ENCODE measurements at regions not wholly inside any gene's neighbourhood (a gene's known extent, or its start where the extent isn't known, plus 50 kb on each side); places are given as distances from the start of the nearest gene placed in this dataset.

GRCh38 chr14:26993556-26993955 is 395.7 kb upstream of the NOVA1 start:
- H3K4me3 ChIP-seq (ENCODE audit: insufficient read depth, low read depth, low read length), result no peak overlapping the region
- intact Hi-C loops (cut with micrococcal nuclease), result no loop called here
- no peak overlapping the region for H3K27ac ChIP-seq (ENCODE audit: insufficient read depth, low read length)
- ChIA-PET CTCF (no interaction called here), POLR2A (ENCODE audit: unreplicated experiment) (no interaction called here)
- TF ChIP-seq FOS (IDR thresholded peaks at IDR 0.05; ENCODE audit: low read depth, low read length) (no peak), MXI1 (IDR thresholded peaks at IDR 0.05; ENCODE audit: borderline replicate concordance, low read depth, low read length) (no peak), ELK1 (IDR thresholded peaks at IDR 0.05; ENCODE audit: borderline replicate concordance, low read depth, low read length) (no peak), CHD1 (IDR thresholded peaks at IDR 0.05; ENCODE audit: low read depth, low read length) (no peak), SMC3 (IDR thresholded peaks at IDR 0.05; ENCODE audit: low read depth, low read length) (no peak), RFX5 (IDR thresholded peaks at IDR 0.05; ENCODE audit: low read depth, low read length) (no peak), BHLHE40 (IDR thresholded peaks at IDR 0.05; ENCODE audit: low read depth, low read length) (no peak), MAFK (IDR thresholded peaks at IDR 0.05; ENCODE audit: low read depth, low read length) (no peak), POLR2A (IDR thresholded peaks at IDR 0.05; ENCODE audit: low read depth, low read length) (no peak), MAZ (IDR thresholded peaks at IDR 0.05; ENCODE audit: borderline replicate concordance, low read depth, low read length) (no peak)
- TF ChIP-seq, protein P1, sequence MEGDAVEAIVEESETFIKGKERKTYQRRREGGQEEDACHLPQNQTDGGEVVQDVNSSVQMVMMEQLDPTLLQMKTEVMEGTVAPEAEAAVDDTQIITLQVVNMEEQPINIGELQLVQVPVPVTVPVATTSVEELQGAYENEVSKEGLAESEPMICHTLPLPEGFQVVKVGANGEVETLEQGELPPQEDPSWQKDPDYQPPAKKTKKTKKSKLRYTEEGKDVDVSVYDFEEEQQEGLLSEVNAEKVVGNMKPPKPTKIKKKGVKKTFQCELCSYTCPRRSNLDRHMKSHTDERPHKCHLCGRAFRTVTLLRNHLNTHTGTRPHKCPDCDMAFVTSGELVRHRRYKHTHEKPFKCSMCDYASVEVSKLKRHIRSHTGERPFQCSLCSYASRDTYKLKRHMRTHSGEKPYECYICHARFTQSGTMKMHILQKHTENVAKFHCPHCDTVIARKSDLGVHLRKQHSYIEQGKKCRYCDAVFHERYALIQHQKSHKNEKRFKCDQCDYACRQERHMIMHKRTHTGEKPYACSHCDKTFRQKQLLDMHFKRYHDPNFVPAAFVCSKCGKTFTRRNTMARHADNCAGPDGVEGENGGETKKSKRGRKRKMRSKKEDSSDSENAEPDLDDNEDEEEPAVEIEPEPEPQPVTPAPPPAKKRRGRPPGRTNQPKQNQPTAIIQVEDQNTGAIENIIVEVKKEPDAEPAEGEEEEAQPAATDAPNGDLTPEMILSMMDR (conservative IDR thresholded peaks at IDR 0.05; ENCODE audit: low read depth, low read length), result no peak
- no peak overlapping the region for H2AK9ac ChIP-seq (replicated peaks; ENCODE audit: low read depth, low read length, poor library complexity)
- no peaks in the 10 kb centered on the region for H3K36me3 ChIP-seq (ENCODE audit: control insufficient read depth, insufficient read depth, low read length)
- no peaks in the 10 kb centered on the region for H4K20me1 ChIP-seq (ENCODE audit: insufficient read depth, low read length)
- H3K9me3 ChIP-seq (ENCODE audit: control insufficient read depth, insufficient read depth, low read length), result 0 out of 2 replicates have a peak, but pooled peaks cover 4% of the 10 kb centered on the region
- no peak overlapping the region for H3K18ac ChIP-seq (ENCODE audit: low read depth, low read length)
- no peaks in the 10 kb centered on the region for H3K27me3 ChIP-seq (ENCODE audit: control insufficient read depth, insufficient read depth, low read length)
- no CpG with 5 or more reads among the region's 2 CpGs for WGBS, 2 experiments (ENCODE audit: extremely low coverage in 2 of 2, insufficient read length in 1 of 2)
- DNase-seq (no peak), ATAC-seq (ENCODE audit: low read depth) (no peak)
- no peak overlapping the region for H2BK120ac ChIP-seq (ENCODE audit: low read depth, low read length)
- H3K4me1 ChIP-seq (ENCODE audit: control insufficient read depth, insufficient read depth, low read length), result no peaks in the 10 kb centered on the region
- no peak overlapping the region for H2BK15ac ChIP-seq (ENCODE audit: low read depth, low read length)
- no TSS peak for BruUV-seq (replicated peaks)
- H4K8ac ChIP-seq (ENCODE audit: low read depth in 2 of 2, low read length in 2 of 2), result no peak overlapping the region
- no peak overlapping the region for H3K9ac ChIP-seq (ENCODE audit: low read depth, low read length)
- no peak overlapping the region for H2BK20ac ChIP-seq (ENCODE audit: low read depth, low read length)
- dilution Hi-C loops (cut with HindIII; ENCODE audit: low sequenced_read_pairs, unreplicated experiment), result no loop called here
- in situ Hi-C loops (cut with MboI; ENCODE audit: low sequenced_read_pairs), result no loop called here
- no peak overlapping the region for H4K5ac ChIP-seq (ENCODE audit: low read depth, low read length)
- no peak overlapping the region for H3K4ac ChIP-seq (ENCODE audit: low read depth, low read length)
- H3K56ac ChIP-seq (ENCODE audit: extremely low read depth, insufficient read depth, low read length), result no peak overlapping the region
- H2BK5ac ChIP-seq (ENCODE audit: low read depth, low read length, poor library complexity, severe bottlenecking), result no peak overlapping the region
- H3K79me1 ChIP-seq (ENCODE audit: low read depth in 1 of 2, low read length in 2 of 2), result no peaks in the 10 kb centered on the region
- no peak overlapping the region for H3K14ac ChIP-seq (replicated peaks; ENCODE audit: low read depth, low read length)
- H3K4me2 ChIP-seq (ENCODE audit: low read depth, low read length), result no peak overlapping the region
- H2AK5ac ChIP-seq (ENCODE audit: low read depth, low read length), result no peak overlapping the region
- no peak overlapping the region for H2AFZ ChIP-seq (replicated peaks; ENCODE audit: low read length, poor library complexity)
- no peak overlapping the region for H3K23ac ChIP-seq (ENCODE audit: low read depth, low read length)
- no peaks in the 10 kb centered on the region for H3K9me1 ChIP-seq (ENCODE audit: insufficient read depth, low read length)
- H4K91ac ChIP-seq (ENCODE audit: insufficient read depth, low read depth, low read length), result no peak overlapping the region

Data from IMR-90 (cell line).